ENCODE measurements at regions not wholly inside any gene's neighbourhood (a gene's known extent, or its start where the extent isn't known, plus 50 kb on each side); places are given as distances from the start of the nearest gene placed in this dataset.

DNA sequence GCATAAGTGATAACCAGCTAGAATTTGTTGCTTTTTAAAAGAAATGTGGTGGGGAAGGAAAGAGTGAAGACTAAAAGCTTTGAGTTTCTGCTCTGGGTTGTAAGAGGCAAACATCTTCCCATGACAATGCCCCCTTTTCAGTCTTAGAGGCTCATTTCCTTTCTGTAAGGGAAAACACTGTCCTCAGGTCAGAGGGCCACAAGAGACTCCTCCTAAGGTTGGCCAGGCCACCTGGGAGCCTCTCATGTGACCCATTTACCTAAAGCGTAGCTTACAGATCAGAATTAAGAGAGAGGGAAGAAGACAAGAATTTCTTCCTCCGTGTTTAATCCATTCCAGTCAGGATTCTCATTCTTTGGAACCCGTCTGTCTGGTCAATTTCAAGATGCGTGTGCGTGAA, 220.4 kb upstream of the HEY2 start:
- TF ChIP-seq, protein P1, sequence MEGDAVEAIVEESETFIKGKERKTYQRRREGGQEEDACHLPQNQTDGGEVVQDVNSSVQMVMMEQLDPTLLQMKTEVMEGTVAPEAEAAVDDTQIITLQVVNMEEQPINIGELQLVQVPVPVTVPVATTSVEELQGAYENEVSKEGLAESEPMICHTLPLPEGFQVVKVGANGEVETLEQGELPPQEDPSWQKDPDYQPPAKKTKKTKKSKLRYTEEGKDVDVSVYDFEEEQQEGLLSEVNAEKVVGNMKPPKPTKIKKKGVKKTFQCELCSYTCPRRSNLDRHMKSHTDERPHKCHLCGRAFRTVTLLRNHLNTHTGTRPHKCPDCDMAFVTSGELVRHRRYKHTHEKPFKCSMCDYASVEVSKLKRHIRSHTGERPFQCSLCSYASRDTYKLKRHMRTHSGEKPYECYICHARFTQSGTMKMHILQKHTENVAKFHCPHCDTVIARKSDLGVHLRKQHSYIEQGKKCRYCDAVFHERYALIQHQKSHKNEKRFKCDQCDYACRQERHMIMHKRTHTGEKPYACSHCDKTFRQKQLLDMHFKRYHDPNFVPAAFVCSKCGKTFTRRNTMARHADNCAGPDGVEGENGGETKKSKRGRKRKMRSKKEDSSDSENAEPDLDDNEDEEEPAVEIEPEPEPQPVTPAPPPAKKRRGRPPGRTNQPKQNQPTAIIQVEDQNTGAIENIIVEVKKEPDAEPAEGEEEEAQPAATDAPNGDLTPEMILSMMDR (conservative IDR thresholded peaks at IDR 0.05), result no peak
- no peak for TF ChIP-seq ZFX (IDR thresholded peaks at IDR 0.05)

Measured in C4-2B (cell line).